Epithelial cell of proximal tubule (primary cell): ENCODE measurements at regions not wholly inside any gene's neighbourhood (a gene's known extent, or its start where the extent isn't known, plus 50 kb on each side); places are given as distances from the start of the nearest gene placed in this dataset.

Source experiments
- DNase-seq: peaks from one replicate; pipeline ENCODE4 v3.0.0-alpha.2; 2011; ENCODE audit warnings: low read depth
- H3K4me3 ChIP-seq: 2 replicates; pipeline ENCODE4 v1.5.1; 2011; ENCODE audit warnings: low read depth, mild to moderate bottlenecking, low read length
- TF ChIP-seq, protein P1 (sequence below): conservative IDR thresholded peaks from 2 replicates; pipeline ENCODE4 v1.5.1; 2012; ENCODE audit warnings: low read depth, mild to moderate bottlenecking, low read length

DNA sequence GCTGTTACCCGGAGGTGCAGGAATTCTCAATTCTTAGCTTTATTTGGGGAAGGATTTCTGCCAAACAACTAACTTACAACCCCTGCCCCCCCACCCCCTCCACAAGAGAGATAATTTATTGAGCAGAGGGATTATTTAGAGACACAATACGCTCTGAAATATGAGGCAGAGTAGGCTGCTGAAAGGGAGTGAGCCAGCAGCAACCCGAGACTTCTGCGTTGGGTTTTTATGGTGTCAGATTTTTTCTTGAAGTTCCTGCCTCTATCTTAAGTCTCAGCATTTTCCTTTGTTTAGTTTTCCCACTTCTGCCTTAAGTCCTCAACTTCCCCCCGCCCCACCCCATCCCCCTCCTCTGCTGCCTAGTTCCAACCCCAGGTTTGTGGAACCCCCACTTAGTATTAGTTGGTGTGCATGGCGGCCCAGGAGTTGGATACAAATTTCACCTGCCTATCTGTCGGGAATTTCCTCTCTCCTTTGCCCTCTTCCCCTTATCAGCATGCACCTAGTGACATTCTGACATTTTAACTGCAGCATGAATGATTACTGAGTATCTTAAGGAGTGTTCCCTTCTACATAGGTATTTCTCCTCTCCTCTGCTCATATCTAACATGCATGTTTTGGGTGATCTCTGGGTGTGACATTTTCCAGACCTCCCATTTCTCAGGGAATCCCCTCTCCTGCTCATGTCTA lies 1635.9 kb upstream of the LRRTM1 start:
- H3K4me3 ChIP-seq, result no peak overlapping the region
- TF ChIP-seq, protein P1, sequence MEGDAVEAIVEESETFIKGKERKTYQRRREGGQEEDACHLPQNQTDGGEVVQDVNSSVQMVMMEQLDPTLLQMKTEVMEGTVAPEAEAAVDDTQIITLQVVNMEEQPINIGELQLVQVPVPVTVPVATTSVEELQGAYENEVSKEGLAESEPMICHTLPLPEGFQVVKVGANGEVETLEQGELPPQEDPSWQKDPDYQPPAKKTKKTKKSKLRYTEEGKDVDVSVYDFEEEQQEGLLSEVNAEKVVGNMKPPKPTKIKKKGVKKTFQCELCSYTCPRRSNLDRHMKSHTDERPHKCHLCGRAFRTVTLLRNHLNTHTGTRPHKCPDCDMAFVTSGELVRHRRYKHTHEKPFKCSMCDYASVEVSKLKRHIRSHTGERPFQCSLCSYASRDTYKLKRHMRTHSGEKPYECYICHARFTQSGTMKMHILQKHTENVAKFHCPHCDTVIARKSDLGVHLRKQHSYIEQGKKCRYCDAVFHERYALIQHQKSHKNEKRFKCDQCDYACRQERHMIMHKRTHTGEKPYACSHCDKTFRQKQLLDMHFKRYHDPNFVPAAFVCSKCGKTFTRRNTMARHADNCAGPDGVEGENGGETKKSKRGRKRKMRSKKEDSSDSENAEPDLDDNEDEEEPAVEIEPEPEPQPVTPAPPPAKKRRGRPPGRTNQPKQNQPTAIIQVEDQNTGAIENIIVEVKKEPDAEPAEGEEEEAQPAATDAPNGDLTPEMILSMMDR, result no peak
- DNase-seq, result no peak

DNA sequence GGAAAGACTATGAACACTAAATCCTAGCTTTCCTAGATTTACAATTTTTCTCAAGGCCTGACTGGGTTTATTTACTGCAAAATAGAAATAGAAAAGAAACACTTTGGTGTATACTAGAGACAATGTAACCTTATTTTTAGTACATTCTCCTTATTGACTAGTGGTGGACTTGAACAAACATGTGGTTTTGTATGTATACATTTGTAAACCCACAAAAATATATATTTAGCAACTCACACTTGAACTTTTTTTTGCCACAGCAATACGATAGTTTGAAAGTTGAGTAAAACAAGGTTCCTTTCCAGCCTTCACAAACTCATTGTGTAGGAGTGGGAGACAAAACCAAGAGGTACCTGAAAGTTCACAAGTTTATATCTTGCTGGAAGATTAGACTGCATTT lies 1633.4 kb upstream of the LRRTM1 start:
- TF ChIP-seq, protein P1, result no peak
- no peak for DNase-seq
- H3K4me3 ChIP-seq, result no peak overlapping the region

DNA sequence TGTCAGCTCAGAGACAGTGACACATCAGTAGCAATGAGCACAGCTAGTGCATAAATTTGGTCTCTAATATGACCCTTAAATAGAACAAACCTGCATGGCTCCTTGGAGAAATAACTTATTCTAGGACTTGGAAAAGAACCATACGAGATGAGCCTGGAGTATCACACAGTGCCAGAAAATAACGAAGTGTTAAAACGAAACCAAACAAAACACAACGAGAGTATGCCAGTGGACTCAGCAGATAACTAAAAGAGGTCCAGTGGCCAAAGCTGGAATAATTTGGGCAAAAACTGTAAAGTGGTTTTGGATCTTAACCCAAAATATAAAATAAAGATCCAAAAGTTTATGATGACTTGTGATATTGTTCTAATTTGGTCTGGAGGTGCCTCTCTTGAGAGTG lies 1599.0 kb upstream of the LRRTM1 start:
- no peak for DNase-seq
- TF ChIP-seq, protein P1, result no peak
- no peak overlapping the region for H3K4me3 ChIP-seq

DNA sequence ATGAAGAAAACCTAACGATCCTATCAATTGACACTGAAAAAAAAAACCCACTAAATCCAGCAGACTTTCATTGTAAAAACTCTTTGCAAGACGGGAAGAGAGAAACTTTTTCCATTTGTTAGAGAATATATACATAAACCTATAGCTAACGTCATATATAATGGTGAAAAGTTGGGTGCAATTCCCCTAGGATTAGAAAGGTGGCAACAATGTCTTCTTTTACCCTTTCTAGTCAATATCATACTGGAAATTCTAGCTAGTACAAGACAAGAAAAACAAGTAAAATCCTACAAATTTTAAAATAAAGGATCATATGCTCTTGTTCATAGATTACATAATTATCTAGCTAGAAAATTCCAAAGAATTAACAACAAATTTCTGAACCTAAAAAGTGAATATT lies 1596.5 kb upstream of the LRRTM1 start:
- H3K4me3 ChIP-seq, result no peak overlapping the region
- TF ChIP-seq, protein P1, result peak; percentile 56
- DNase-seq, result no peak

DNA sequence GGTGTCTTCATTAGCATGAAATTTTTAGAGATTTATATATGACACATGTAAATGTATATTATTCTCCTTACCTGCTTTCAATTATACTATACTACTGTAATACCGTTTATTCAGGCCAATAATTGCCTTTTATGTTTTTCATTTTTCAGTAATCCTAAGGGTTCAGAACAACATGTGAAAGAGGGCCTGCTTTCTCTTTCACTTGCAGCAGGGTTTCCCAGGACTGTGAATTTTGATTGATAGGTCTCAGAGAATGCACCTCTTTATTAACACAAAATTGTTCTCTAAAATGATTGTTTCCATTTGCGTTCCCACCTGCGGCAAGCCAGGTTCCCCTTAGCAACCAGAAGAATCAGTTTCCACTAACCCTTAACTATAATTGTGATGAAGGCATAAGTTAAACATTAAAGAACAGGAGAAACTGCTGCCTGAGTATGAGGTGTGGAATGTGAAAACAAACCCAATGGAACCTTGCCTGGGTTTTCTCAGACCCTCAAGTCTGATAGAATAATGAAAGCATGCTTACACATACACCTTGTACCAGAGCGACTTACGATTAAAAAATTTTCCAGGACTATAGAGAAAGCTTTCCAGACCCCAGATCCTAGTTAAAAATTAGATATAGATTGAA lies 1591.2 kb upstream of the LRRTM1 start:
- peak overlapping the region; percentile 17 for H3K4me3 ChIP-seq
- DNase-seq, result peak; percentile 79
- TF ChIP-seq, protein P1, result no peak

DNA sequence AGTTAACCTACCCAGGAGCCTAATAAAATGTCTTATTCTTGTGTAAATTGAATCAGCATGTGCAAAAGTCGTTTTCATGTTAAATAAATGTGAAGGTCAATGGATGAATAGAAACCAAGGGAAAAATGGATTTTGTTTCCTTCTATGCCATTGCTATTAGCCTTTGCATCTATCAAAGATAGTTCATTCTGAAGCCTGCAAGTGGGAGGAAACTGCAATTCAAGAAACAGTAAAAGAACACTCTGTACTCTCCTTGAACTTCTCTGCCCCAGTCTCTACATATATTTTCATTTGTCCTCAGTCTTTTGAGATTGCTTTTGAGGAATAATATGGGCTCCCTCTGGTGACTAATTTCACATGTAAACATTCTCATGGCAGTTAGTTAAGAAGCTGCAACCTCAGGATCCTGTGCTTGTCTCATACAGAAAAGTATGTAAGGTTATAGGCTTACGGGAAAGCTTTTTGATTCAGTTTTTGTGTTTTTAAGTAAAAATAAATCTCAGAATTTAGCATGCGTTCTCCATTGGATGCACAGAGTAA lies 1590.0 kb upstream of the LRRTM1 start:
- no peak for DNase-seq
- TF ChIP-seq, protein P1, result peak; percentile 36
- no peak overlapping the region for H3K4me3 ChIP-seq
